HepG2 (cell line): ENCODE measurements at regions not wholly inside any gene's neighbourhood (a gene's known extent, or its start where the extent isn't known, plus 50 kb on each side); places are given as distances from the start of the nearest gene placed in this dataset.

Experiments
- ATAC-seq: fragments of 200-7000 bp; cut with Tn5 transposase; 3 replicates; pipeline ENCODE4 v1.9.1; 2020; ENCODE audit warnings: mild to moderate bottlenecking, moderate library complexity
- BruUV-seq: library from RNA; stranded (reverse); fragments of 400-500 nt; replicated peaks from 2 replicates; lab custom pipeline; 2021; lab: Mats Ljungman, UMichigan
- CTCF ChIA-PET: fragments of 300-600 bp; formaldehyde crosslinking; extraction: SDS; loops from one replicate; lab custom pipeline; 2021; ENCODE audit warnings: low total read pairs, inconsistent platforms, low intra/inter-chr PET ratio; lab: Yijun Ruan, JAX
- POLR2A ChIA-PET: fragments of 350-600 bp; sonication (Branson Sonifier 250); formaldehyde crosslinking; loops from one replicate; lab custom pipeline; 2020; ENCODE audit warnings: antibody characterized with exemption, inconsistent platforms; lab: Yijun Ruan, JAX
- DNase-seq: peaks from one replicate; pipeline ENCODE4 v3.0.0-alpha.2; 2015; ENCODE audit warnings: low spot score
- FAIRE-seq: peaks from 3 replicates; lab custom pipeline; 2011; peaks lifted over from hg19 to GRCh38; lab: Jason Lieb, UNC
- H2AFZ ChIP-seq: one replicate; pipeline ENCODE4 v1.6.1; 2011; ENCODE audit warnings: low read length, inconsistent platforms
- H3K27ac ChIP-seq: fragments of 300-600 bp; 3 replicates; pipeline ENCODE4 v1.8.0; 2011; ENCODE audit warnings: mixed run types, mild to moderate bottlenecking, mixed read lengths, low read length, inconsistent platforms; ENCODE audit not compliant: insufficient read depth; ENCODE audit errors: extremely low read length
- H3K27me3 ChIP-seq, 2 experiments: fragments of 200-600 bp in 1 of 2; 2 replicates in 1 of 2; 3 replicates in 1 of 2; pipeline versions ENCODE4 v1.6.0 to v1.8.0; 2011; ENCODE audit warnings: low read length in 2 of 2, mild to moderate bottlenecking in 2 of 2, moderate library complexity in 2 of 2, inconsistent platforms in 1 of 2; ENCODE audit not compliant: insufficient read depth in 2 of 2, control insufficient read depth in 1 of 2
- H3K36me3 ChIP-seq, 2 experiments: fragments of 200-600 bp in 1 of 2; replicated peaks in 1 of 2; 2 replicates in 1 of 2; 3 replicates in 1 of 2; pipeline versions ENCODE4 v1.5.1 to v1.8.0; 2011; ENCODE audit warnings: low read length in 2 of 2, inconsistent platforms in 1 of 2; ENCODE audit not compliant: insufficient read depth in 2 of 2, control insufficient read depth in 1 of 2
- H3K4me1 ChIP-seq: 2 replicates; pipeline ENCODE4 v1.5.1; 2012; ENCODE audit warnings: low read length, inconsistent platforms; ENCODE audit not compliant: insufficient read depth
- H3K4me2 ChIP-seq: 2 replicates; pipeline ENCODE4 v1.6.0; 2011; ENCODE audit warnings: low read depth, low read length, inconsistent platforms
- H3K4me3 ChIP-seq, 3 experiments: fragments of 200-600 bp in 1 of 3; sonication (generic), shearing (Covaris generic) in 1 of 3; replicated peaks in 1 of 3; 2 replicates each; pipeline ENCODE4 v1.5.1; 2011 to 2016; ENCODE audit warnings: low read length in 3 of 3, inconsistent platforms in 2 of 3, low read depth in 2 of 3, mild to moderate bottlenecking in 2 of 3, control low read depth in 1 of 3, mixed read lengths in 1 of 3; ENCODE audit not compliant: insufficient read depth in 1 of 3
- H3K79me2 ChIP-seq: one replicate; pipeline ENCODE4 v1.6.1; 2011; ENCODE audit warnings: low read length, inconsistent platforms; ENCODE audit not compliant: insufficient read depth
- H3K9ac ChIP-seq: 2 replicates; pipeline ENCODE4 v1.6.0; 2011; ENCODE audit warnings: mild to moderate bottlenecking, low read depth, low read length, inconsistent platforms; ENCODE audit not compliant: insufficient read depth
- H3K9me3 ChIP-seq: 2 replicates; pipeline ENCODE4 v1.5.1; 2012; ENCODE audit warnings: mild to moderate bottlenecking, low read length
- H4K20me1 ChIP-seq: 2 replicates; pipeline ENCODE4 v1.6.0; 2011; ENCODE audit warnings: inconsistent platforms, mild to moderate bottlenecking, low read length, moderate library complexity; ENCODE audit not compliant: insufficient read depth
- ETS1 ChIP-seq: sonication (generic); formaldehyde crosslinking; IDR thresholded peaks from 2 replicates; pipeline ENCODE4 v1.4.0; 2020; ENCODE audit warnings: missing genetic modification reagents
- FLYWCH1 ChIP-seq: sonication (generic); formaldehyde crosslinking; IDR thresholded peaks from 2 replicates; pipeline ENCODE4 v1.8.1; 2023; ENCODE audit warnings: mild to moderate bottlenecking, missing genetic modification reagents
- HOXA5 ChIP-seq: sonication (generic); formaldehyde crosslinking; IDR thresholded peaks from 2 replicates; pipeline ENCODE4 v1.4.0; 2020; ENCODE audit warnings: missing genetic modification reagents
- MXD4 ChIP-seq: IDR thresholded peaks from 2 replicates; pipeline ENCODE4 v1.6.1; 2016; ENCODE audit warnings: mild to moderate bottlenecking, missing biosample characterization, missing genetic modification reagents
- NFIB ChIP-seq: sonication (generic); formaldehyde crosslinking; IDR thresholded peaks from 2 replicates; pipeline ENCODE4 v1.9.0; 2021; ENCODE audit warnings: missing genetic modification reagents, mild to moderate bottlenecking, borderline replicate concordance
- RFXAP ChIP-seq: sonication (generic); formaldehyde crosslinking; IDR thresholded peaks from 2 replicates; pipeline ENCODE4 v1.4.0; 2020; ENCODE audit warnings: missing genetic modification reagents, borderline replicate concordance
- TBX2 ChIP-seq: sonication (generic); formaldehyde crosslinking; IDR thresholded peaks from 2 replicates; pipeline ENCODE4 v1.5.0; 2020; ENCODE audit warnings: missing genetic modification reagents, mild to moderate bottlenecking, borderline replicate concordance
- ZBTB43 ChIP-seq: sonication (generic); formaldehyde crosslinking; conservative IDR thresholded peaks from 2 replicates; pipeline ENCODE4 v1.4.0; 2020; ENCODE audit warnings: missing genetic modification reagents
- ZHX1 ChIP-seq: sonication (generic); formaldehyde crosslinking; IDR thresholded peaks from 2 replicates; pipeline ENCODE4 v1.8.1; 2022; ENCODE audit warnings: low read depth, mild to moderate bottlenecking, missing genetic modification reagents
- ZNF124 ChIP-seq: sonication (generic); formaldehyde crosslinking; IDR thresholded peaks from 2 replicates; pipeline ENCODE4 v1.4.0; 2020; ENCODE audit warnings: missing genetic modification reagents
- ZNF20 ChIP-seq: sonication (generic); formaldehyde crosslinking; IDR thresholded peaks from 2 replicates; pipeline ENCODE4 v1.4.0; 2020; ENCODE audit warnings: mild to moderate bottlenecking, moderate library complexity, missing genetic modification reagents
- ZNF530 ChIP-seq: sonication (generic); formaldehyde crosslinking; IDR thresholded peaks from 2 replicates; pipeline ENCODE4 v1.5.0; 2020; ENCODE audit warnings: low read depth, mild to moderate bottlenecking, missing genetic modification reagents
- ZNF562 ChIP-seq: sonication (generic); formaldehyde crosslinking; IDR thresholded peaks from 2 replicates; pipeline ENCODE4 v1.8.0; 2022; ENCODE audit warnings: missing genetic modification reagents, borderline replicate concordance
- ZNF574 ChIP-seq: sonication (generic); formaldehyde crosslinking; IDR thresholded peaks from 2 replicates; pipeline ENCODE4 v1.4.0; 2020; ENCODE audit warnings: missing genetic modification reagents
- ZNF576 ChIP-seq: sonication (generic); formaldehyde crosslinking; IDR thresholded peaks from 2 replicates; pipeline ENCODE4 v1.4.0; 2020; ENCODE audit warnings: mild to moderate bottlenecking, missing genetic modification reagents
- ZNF724P ChIP-seq: sonication (generic); formaldehyde crosslinking; IDR thresholded peaks from 2 replicates; pipeline ENCODE4 v1.8.0; 2022; ENCODE audit warnings: missing genetic modification reagents, borderline replicate concordance
- ZSCAN21 ChIP-seq: sonication (generic); formaldehyde crosslinking; IDR thresholded peaks from 2 replicates; pipeline ENCODE4 v1.8.0; 2022; ENCODE audit warnings: mild to moderate bottlenecking, missing genetic modification reagents, moderate library complexity, borderline replicate concordance
- WGBS: methylation state at CpG from one replicate; pipeline ENCODE4 v1.1.6; 2017; ENCODE audit warnings: low lambda C conversion rate; 5-methylcytosine and 5-hydroxymethylcytosine counted together
- in situ Hi-C: cut with HindIII; loops from 2 replicates; pipeline ENCODE4 v1.10.0; 2017; ENCODE audit warnings: low pct_unique_long_range_greater_than_20kb; ENCODE audit not compliant: extremely low pct_ligation_motif_present
- intact Hi-C: fragments of 100-400 bp; cut with micrococcal nuclease; formaldehyde crosslinking; loops from one replicate; pipeline ENCODE4 v1.10.0; 2022; ENCODE audit not compliant: unreplicated experiment

GRCh38 chr7:29619848-29620555, 56.4 kb downstream of the PRR15 start:
- Histone ChIP-seq H3K4me3 (no peak overlapping the region), H3K36me3 (no peaks in the 10 kb centered on the region), H2AFZ (no peak overlapping the region), H3K4me1 (no peaks in the 10 kb centered on the region), H4K20me1 (no peaks in the 10 kb centered on the region), H3K4me2 (no peak overlapping the region), H3K79me2 (no peaks in the 10 kb centered on the region), H3K27me3 (0 out of 5 replicates have a peak, but pooled peaks cover 0 to 3% of the 10 kb centered on the region in 2 experiments), H3K9me3 (no peaks in the 10 kb centered on the region), H3K9ac (no peak overlapping the region), H3K27ac (no peak overlapping the region)
- in situ Hi-C loops (no loop called here), intact Hi-C loops (no loop called here)
- no peak for FAIRE-seq
- ATAC-seq, result no peak
- DNase-seq, result no peak
- POLR2A ChIA-PET, result no interaction called here
- CTCF ChIA-PET, result no interaction called here
- 26% methylated on average over 6 of the region's 6 CpGs for WGBS
- BruUV-seq, result no TSS peak
- TF ChIP-seq ZHX1 (CRISPR knock-in tag) (no peak), ETS1 (no peak), NFIB (CRISPR knock-in tag) (no peak), ZSCAN21 (CRISPR knock-in tag) (no peak), ZNF724P (CRISPR knock-in tag) (no peak), MXD4 (CRISPR knock-in tag) (no peak), HOXA5 (CRISPR knock-in tag) (no peak), RFXAP (CRISPR knock-in tag) (no peak), ZNF20 (CRISPR knock-in tag) (no peak), ZNF574 (no peak), TBX2 (CRISPR knock-in tag) (no peak), ZNF124 (CRISPR knock-in tag) (no peak), FLYWCH1 (CRISPR knock-in tag) (no peak), ZNF562 (CRISPR knock-in tag) (no peak), ZBTB43 (CRISPR knock-in tag) (no peak), ZNF576 (CRISPR knock-in tag) (no peak), ZNF530 (CRISPR knock-in tag) (no peak)
